SK-N-MC (cell line): ENCODE measurements at regions not wholly inside any gene's neighbourhood (a gene's known extent, or its start where the extent isn't known, plus 50 kb on each side); places are given as distances from the start of the nearest gene placed in this dataset.

Experiments
- EZH2 ChIP-seq: fragments of 200-600 bp; sonication (generic); IDR thresholded peaks from one replicate; pipeline ENCODE4 v1.6.1; 2017; ENCODE audit warnings: antibody characterized with exemption
- FOXP2 ChIP-seq: optimal IDR thresholded peaks from 2 replicates; pipeline ENCODE3; 2011; ENCODE audit warnings: mild to moderate bottlenecking, moderate library complexity; ENCODE audit not compliant: insufficient read depth; ENCODE audit errors: extremely low read length, control extremely low read depth
- POLR2AphosphoS5 ChIP-seq: IDR thresholded peaks from 2 replicates; pipeline ENCODE4 v1.6.1; 2012; ENCODE audit warnings: mild to moderate bottlenecking, low read depth, low read length, borderline replicate concordance

DNA sequence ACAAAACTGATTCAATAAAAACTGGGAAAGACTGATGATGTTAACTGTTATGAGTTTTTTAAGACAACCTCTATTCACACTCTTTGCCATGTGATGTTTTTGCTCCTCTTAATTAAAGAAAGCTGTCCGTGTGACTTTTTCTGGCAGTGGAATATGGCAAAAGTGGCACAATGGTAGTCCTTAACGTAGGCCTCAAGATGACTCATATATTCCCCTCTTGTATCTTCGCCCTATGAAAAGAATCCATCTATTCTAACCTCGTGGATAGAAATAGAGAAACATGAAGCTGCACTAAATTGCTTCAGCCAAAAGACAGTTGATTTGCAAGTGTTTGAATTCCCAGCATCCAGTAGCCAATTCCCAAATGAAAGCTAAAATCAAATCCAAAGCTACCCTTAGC, 603.8 kb upstream of the PCDH7 start:
- TF ChIP-seq EZH2 (no peak), POLR2AphosphoS5 (no peak), FOXP2 (no peak)
